Prostate gland (tissue), 2 donors: ENCODE measurements at regions not wholly inside any gene's neighbourhood (a gene's known extent, or its start where the extent isn't known, plus 50 kb on each side); places are given as distances from the start of the nearest gene placed in this dataset.
"Not testable (repeated sequence)": the region's sequence is repeated elsewhere in the genome, so short reads cannot be mapped to it uniquely, and the experiment has no call there.

Source experiments
- DNase-seq: peaks from one replicate; pipeline ENCODE4 v3.0.0-alpha.2; 2019; ENCODE audit warnings: low spot score
- H3K27ac ChIP-seq, 2 donors: fragments of 200-600 bp; sonication (generic); 2 replicates each; pipeline ENCODE4 v1.5.1; 2017 to 2019
- H3K27me3 ChIP-seq: fragments of 200-600 bp; sonication (generic); replicated peaks from 2 replicates; pipeline ENCODE4 v1.5.1; 2019; ENCODE audit not compliant: insufficient read depth
- H3K36me3 ChIP-seq, 2 donors: fragments of 200-600 bp; sonication (generic); 1 replicate in 1 of 2; 2 replicates in 1 of 2; pipeline versions ENCODE4 v1.5.1 to v1.8.1; 2017 to 2019
- H3K4me1 ChIP-seq: fragments of 200-600 bp; sonication (generic); replicated peaks from 2 replicates; pipeline ENCODE4 v1.5.1; 2019
- H3K4me3 ChIP-seq, 2 donors: fragments of 200-600 bp; sonication (generic); 2 replicates each; pipeline ENCODE4 v1.5.1; 2017 to 2019
- H3K9me3 ChIP-seq: fragments of 200-600 bp; sonication (generic); 2 replicates; pipeline ENCODE4 v1.5.1; 2017
- POLR2A ChIP-seq: fragments of 450-650 bp; IDR thresholded peaks from one replicate; pipeline ENCODE4 v1.6.1; 2016; ENCODE audit warnings: antibody characterized with exemption, mild to moderate bottlenecking
- POLR2AphosphoS5 ChIP-seq: sonication (generic); formaldehyde crosslinking; IDR thresholded peaks from one replicate; pipeline ENCODE4 v1.6.1; 2017; ENCODE audit warnings: antibody characterized with exemption
- WGBS: methylation state at CpG from one replicate; pipeline ENCODE4 v1.1.5; 2018; 5-methylcytosine and 5-hydroxymethylcytosine counted together
- intact Hi-C: fragments of 100-400 bp; cut with DNase I; formaldehyde crosslinking; loops from one replicate; pipeline ENCODE4 v1.14.2; 2022
- TF ChIP-seq, protein P1 (sequence below), 4 experiments: fragments of 200-600 bp in 2 of 4; fragments of 450-650 bp in 2 of 4; sonication (generic) in 2 of 4; IDR thresholded peaks; 1 replicate in 3 of 4; 2 replicates in 1 of 4; pipeline ENCODE4 v1.5.1; 2016 to 2019; ENCODE audit warnings: antibody characterized with exemption in 4 of 4, mild to moderate bottlenecking in 2 of 4, moderate library complexity in 2 of 4

GRCh38 chr3:18177271-18177670 lies 247.9 kb downstream of the SATB1 start:
- TF ChIP-seq, protein P1, sequence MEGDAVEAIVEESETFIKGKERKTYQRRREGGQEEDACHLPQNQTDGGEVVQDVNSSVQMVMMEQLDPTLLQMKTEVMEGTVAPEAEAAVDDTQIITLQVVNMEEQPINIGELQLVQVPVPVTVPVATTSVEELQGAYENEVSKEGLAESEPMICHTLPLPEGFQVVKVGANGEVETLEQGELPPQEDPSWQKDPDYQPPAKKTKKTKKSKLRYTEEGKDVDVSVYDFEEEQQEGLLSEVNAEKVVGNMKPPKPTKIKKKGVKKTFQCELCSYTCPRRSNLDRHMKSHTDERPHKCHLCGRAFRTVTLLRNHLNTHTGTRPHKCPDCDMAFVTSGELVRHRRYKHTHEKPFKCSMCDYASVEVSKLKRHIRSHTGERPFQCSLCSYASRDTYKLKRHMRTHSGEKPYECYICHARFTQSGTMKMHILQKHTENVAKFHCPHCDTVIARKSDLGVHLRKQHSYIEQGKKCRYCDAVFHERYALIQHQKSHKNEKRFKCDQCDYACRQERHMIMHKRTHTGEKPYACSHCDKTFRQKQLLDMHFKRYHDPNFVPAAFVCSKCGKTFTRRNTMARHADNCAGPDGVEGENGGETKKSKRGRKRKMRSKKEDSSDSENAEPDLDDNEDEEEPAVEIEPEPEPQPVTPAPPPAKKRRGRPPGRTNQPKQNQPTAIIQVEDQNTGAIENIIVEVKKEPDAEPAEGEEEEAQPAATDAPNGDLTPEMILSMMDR (IDR thresholded peaks at IDR 0.05) = no peak
- no peak for TF ChIP-seq POLR2A
- no peak for TF ChIP-seq POLR2AphosphoS5
- DNase-seq = no peak
- 31% methylated on average over 4 of the region's 4 CpGs for WGBS
- H3K4me1 ChIP-seq = no peaks in the 10 kb centered on the region
- no peak overlapping the region for H3K27ac ChIP-seq
- no peaks in the 10 kb centered on the region for H3K9me3 ChIP-seq
- intact Hi-C loops = no loop called here
- H3K4me3 ChIP-seq = no peak overlapping the region
- no peaks in the 10 kb centered on the region for H3K36me3 ChIP-seq
- no peaks in the 10 kb centered on the region for H3K27me3 ChIP-seq

GRCh38 chr3:18173891-18174290 lies 251.2 kb downstream of the SATB1 start:
- intact Hi-C loops, H3K27me3 ChIP-seq, H3K4me1 ChIP-seq, H3K27ac ChIP-seq, DNase-seq, H3K9me3 ChIP-seq, H3K4me3 ChIP-seq, H3K36me3 ChIP-seq: not testable (repeated sequence)
- WGBS = 89% methylated on average over 5 of the region's 5 CpGs

DNA sequence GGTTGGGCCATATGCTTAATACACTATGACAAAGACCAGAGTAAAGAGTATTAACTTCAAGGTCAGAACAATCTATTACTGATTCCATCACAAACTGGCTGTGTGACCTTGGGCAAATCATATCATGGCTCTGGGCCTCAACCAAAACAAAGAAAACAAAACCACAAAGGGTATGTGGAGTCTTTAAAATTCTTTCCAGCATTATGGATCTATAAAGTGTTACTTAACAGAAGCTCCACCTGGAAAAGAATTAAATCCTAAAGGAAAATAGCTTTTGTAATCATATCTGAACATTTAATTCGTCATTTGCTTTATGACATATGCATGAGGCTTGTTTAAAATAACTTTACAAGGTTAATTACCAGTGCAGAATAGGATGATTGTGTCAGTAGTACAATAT lies 265.5 kb downstream of the SATB1 start:
- no peak for DNase-seq
- Histone ChIP-seq H3K9me3 (no peaks in the 10 kb centered on the region), H3K36me3 (no peaks in the 10 kb centered on the region), H3K4me3 (no peak overlapping the region), H3K27me3 (no peaks in the 10 kb centered on the region), H3K27ac (no peak overlapping the region), H3K4me1 (no peaks in the 10 kb centered on the region)
- TF ChIP-seq, protein P1 (IDR thresholded peaks at IDR 0.05) = no peak
- no peak for TF ChIP-seq POLR2AphosphoS5
- TF ChIP-seq POLR2A = no peak
- WGBS = 59% methylated on average over 1 of the region's 1 CpG
- intact Hi-C loops = no loop called here

- Histone ChIP-seq H3K27ac (no peak overlapping the region), H3K9me3 (no peaks in the 10 kb centered on the region), H3K36me3 (no peaks in the 10 kb centered on the region), H3K4me1 (no peaks in the 10 kb centered on the region), H3K4me3 (no peak overlapping the region), H3K27me3 (no peaks in the 10 kb centered on the region)
- intact Hi-C loops = no loop called here
- WGBS = 58% methylated on average over 3 of the region's 3 CpGs
- DNase-seq = no peak
- no peak for TF ChIP-seq POLR2A
- TF ChIP-seq POLR2AphosphoS5 = no peak
- TF ChIP-seq, protein P1 (IDR thresholded peaks at IDR 0.05) = no peak
These were observed 271.5 kb downstream of the SATB1 start for GRCh38 chr3:18153571-18154173.

DNA sequence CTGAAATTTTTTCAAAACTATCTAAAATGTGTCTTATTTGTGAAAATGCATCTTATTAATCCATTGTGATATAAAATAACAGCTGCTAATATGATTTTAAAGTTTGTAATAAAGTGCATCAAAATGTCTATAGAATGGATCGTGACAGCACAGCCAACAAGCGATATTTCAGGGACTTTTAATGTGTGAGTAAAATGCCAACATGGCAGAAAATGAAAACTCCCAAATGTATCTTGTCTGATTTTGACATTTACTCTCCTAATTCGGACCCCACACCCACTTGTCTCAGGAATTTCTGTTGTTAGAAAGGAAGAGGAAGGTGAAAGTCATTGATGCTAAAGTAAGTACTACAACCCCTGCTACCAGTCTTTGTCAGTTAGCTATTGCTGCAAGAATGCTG lies 273.9 kb downstream of the SATB1 start:
- no peaks in the 10 kb centered on the region for H3K36me3 ChIP-seq
- 87% methylated on average over 3 of the region's 3 CpGs for WGBS
- no peaks in the 10 kb centered on the region for H3K4me1 ChIP-seq
- H3K27me3 ChIP-seq = no peaks in the 10 kb centered on the region
- TF ChIP-seq POLR2A (no peak), POLR2AphosphoS5 (no peak)
- TF ChIP-seq, protein P1 (IDR thresholded peaks at IDR 0.05) = no peak
- no peak overlapping the region for H3K27ac ChIP-seq
- intact Hi-C loops = no loop called here
- no peak overlapping the region for H3K4me3 ChIP-seq
- no peaks in the 10 kb centered on the region for H3K9me3 ChIP-seq
- no peak for DNase-seq
